Large intestine (tissue), 3 donors: ENCODE measurements at regions not wholly inside any gene's neighbourhood (a gene's known extent, or its start where the extent isn't known, plus 50 kb on each side); places are given as distances from the start of the nearest gene placed in this dataset.

Experiments
- DNase-seq, 2 donors: peaks; one replicate each; pipeline versions ENCODE4 v3.0.0 to v3.0.0-alpha.2; 2013
- H3K27ac ChIP-seq: one replicate; pipeline ENCODE4 v1.5.1; 2013; ENCODE audit warnings: low read length
- H3K27me3 ChIP-seq: 2 replicates; pipeline ENCODE4 v1.6.1; 2013; ENCODE audit warnings: low read length; ENCODE audit not compliant: control insufficient read depth, insufficient read depth
- H3K36me3 ChIP-seq: 2 replicates; pipeline ENCODE4 v1.6.1; 2013; ENCODE audit warnings: low read length; ENCODE audit not compliant: control insufficient read depth, insufficient read depth
- H3K4me1 ChIP-seq: one replicate; pipeline ENCODE4 v1.6.1; 2013; ENCODE audit warnings: low read length; ENCODE audit not compliant: control insufficient read depth, insufficient read depth
- H3K4me3 ChIP-seq: one replicate; pipeline ENCODE4 v1.5.1; 2013; ENCODE audit warnings: low read length
- H3K9me3 ChIP-seq: one replicate; pipeline ENCODE4 v1.6.1; 2013; ENCODE audit warnings: mild to moderate bottlenecking, low read depth, low read length, moderate library complexity; ENCODE audit not compliant: control insufficient read depth
- WGBS: methylation state at CpG from one replicate; pipeline ENCODE4 v1.1.5; 2013; ENCODE audit warnings: low lambda C conversion rate; ENCODE audit not compliant: insufficient coverage; 5-methylcytosine and 5-hydroxymethylcytosine counted together

- Histone ChIP-seq H3K36me3 (no peaks in the 10 kb centered on the region), H3K4me1 (no peaks in the 10 kb centered on the region), H3K4me3 (no peak overlapping the region), H3K27me3 (no peaks in the 10 kb centered on the region), H3K27ac (no peak overlapping the region), H3K9me3 (no peaks in the 10 kb centered on the region)
- DNase-seq = peak in 1 of 2 donors; percentile 2
- WGBS = 81% methylated on average over 3 of the region's 3 CpGs
These were observed 1107.1 kb upstream of the EYS start for GRCh38 chr6:66814156-66814555.

GRCh38 chr6:66808771-66809170, 1101.7 kb upstream of the EYS start:
- DNase-seq = no peak
- WGBS = no CpG with 5 or more reads among the region's 1 CpG
- H3K4me1 ChIP-seq = no peaks in the 10 kb centered on the region

GRCh38 chr6:66796987-66797386, 1090.0 kb upstream of the EYS start:
- Histone ChIP-seq H3K27me3 (no peaks in the 10 kb centered on the region), H3K4me3 (no peak overlapping the region), H3K36me3 (no peaks in the 10 kb centered on the region), H3K9me3 (no peaks in the 10 kb centered on the region), H3K4me1 (no peaks in the 10 kb centered on the region), H3K27ac (no peak overlapping the region)
- no peak for DNase-seq
- WGBS = no CpG with 5 or more reads among the region's 3 CpGs

More at GRCh38 chr6:66808771-66809170, 1101.7 kb upstream of the EYS start:
- Histone ChIP-seq H3K36me3 (no peaks in the 10 kb centered on the region), H3K9me3 (no peaks in the 10 kb centered on the region), H3K27me3 (no peaks in the 10 kb centered on the region), H3K4me3 (no peak overlapping the region), H3K27ac (no peak overlapping the region)

DNA sequence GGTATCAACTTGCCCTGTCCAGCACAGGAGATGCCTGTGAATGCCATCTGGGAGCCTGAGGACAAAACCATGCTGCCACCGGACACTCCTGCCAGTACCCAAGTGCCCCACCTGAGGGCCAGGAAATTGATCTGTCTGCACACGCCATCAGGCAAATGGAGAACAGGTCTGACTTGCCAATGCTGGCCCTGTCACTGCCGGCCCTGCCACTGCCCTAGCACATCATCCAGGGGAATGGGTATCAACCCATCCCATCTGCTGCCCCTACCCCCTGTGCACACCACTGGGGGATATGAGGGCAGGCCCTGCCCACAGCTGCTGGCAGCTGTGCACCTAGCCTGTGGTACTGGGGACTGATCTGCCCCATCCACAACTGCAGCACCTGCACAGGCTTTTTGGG, 1081.6 kb upstream of the EYS start:
- DNase-seq = no peak
- Histone ChIP-seq H3K27me3 (no peaks in the 10 kb centered on the region), H3K36me3 (no peaks in the 10 kb centered on the region), H3K9me3 (no peaks in the 10 kb centered on the region), H3K4me3 (no peak overlapping the region), H3K4me1 (no peaks in the 10 kb centered on the region), H3K27ac (no peak overlapping the region)
- no CpG with 5 or more reads among the region's 3 CpGs for WGBS

DNA sequence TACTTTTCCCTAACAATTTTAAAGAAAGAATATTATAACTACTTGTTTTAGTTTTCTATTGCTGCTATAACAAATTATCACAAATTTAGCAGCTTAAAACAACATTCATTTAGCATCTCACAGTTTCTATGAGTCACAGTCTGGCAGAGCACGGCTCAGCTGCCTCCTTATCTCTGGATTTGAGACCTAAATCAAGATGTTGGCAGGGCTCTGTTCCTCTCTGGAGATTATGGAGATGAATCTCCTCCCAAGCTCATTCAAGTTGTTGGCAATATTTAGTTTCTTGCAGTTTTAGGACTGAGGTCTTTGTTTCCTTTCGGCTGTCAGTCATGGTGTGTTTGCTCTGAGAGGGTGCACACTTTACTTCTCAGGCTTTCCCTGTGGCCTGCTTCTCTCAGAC, 1065.8 kb upstream of the EYS start:
- Histone ChIP-seq H3K4me1 (no peaks in the 10 kb centered on the region), H3K27ac (no peak overlapping the region), H3K4me3 (no peak overlapping the region), H3K27me3 (no peaks in the 10 kb centered on the region), H3K36me3 (no peaks in the 10 kb centered on the region), H3K9me3 (peaks cover 8% of the 10 kb centered on the region)
- no CpG with 5 or more reads among the region's 2 CpGs for whole genome bisulfite sequencing
- no peak for DNase-seq

DNA sequence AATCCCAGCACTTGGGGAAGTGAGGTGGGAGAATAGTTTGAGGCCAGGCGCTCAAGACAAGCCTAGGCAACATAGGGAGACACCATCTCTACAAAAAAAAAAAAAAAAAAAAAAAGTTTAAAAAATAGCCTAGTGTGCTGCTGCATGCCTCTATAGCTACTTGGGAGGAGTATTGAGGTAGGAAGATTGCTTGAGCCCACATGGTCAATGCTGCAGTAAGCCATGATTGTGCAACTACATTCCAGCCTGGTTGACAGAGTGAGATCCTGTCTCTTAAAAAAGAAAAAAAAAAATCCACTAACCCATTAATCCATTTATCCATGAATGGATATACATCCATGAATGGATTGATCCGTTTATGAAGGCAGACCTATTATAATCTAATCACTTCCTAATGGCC, 1064.6 kb upstream of the EYS start:
- Histone ChIP-seq H3K9me3 (peaks cover 6% of the 10 kb centered on the region), H3K36me3 (no peaks in the 10 kb centered on the region), H3K4me1 (no peaks in the 10 kb centered on the region), H3K27me3 (no peaks in the 10 kb centered on the region), H3K27ac (no peak overlapping the region), H3K4me3 (no peak overlapping the region)
- no CpG with 5 or more reads among the region's 2 CpGs for WGBS
- no peak for DNase-seq

DNA sequence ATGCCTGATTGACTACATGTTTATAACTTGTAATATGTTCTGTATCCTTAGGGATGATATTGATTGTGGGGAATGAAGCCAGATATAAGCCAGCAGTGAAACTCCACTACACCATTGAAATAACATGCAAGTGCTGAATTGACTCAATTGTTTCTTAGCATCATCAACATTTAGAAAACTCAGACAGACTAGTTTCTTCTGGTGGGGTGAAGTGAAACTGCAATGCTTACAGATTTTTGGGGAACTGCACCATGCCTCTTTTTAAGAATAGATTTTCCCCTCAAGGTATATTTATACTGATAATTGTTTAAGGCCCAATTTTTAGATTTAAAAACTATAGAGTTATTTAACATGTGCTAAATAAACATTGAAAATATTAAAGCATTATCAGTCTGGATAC, 1044.6 kb upstream of the EYS start:
- no peak for DNase-seq
- Histone ChIP-seq H3K27ac (no peak overlapping the region), H3K27me3 (no peaks in the 10 kb centered on the region), H3K9me3 (no peaks in the 10 kb centered on the region), H3K36me3 (no peaks in the 10 kb centered on the region), H3K4me3 (no peak overlapping the region), H3K4me1 (no peaks in the 10 kb centered on the region)

- no CpG with 5 or more reads among the region's 1 CpG for WGBS
- no peaks in the 10 kb centered on the region for H3K27me3 ChIP-seq
- H3K27ac ChIP-seq = no peak overlapping the region
- no peaks in the 10 kb centered on the region for H3K4me1 ChIP-seq
- H3K9me3 ChIP-seq = no peaks in the 10 kb centered on the region
- DNase-seq = no peak
- H3K36me3 ChIP-seq = no peaks in the 10 kb centered on the region
- H3K4me3 ChIP-seq = no peak overlapping the region
These were observed 1033.3 kb upstream of the EYS start for GRCh38 chr6:66740346-66740745.

- H3K9me3 ChIP-seq = no peaks in the 10 kb centered on the region
- H3K4me1 ChIP-seq = no peaks in the 10 kb centered on the region
- no peaks in the 10 kb centered on the region for H3K36me3 ChIP-seq
- no peak overlapping the region for H3K4me3 ChIP-seq
- DNase-seq = no peak
- 69% methylated on average over 3 of the region's 5 CpGs for WGBS
- H3K27ac ChIP-seq = no peak overlapping the region
- H3K27me3 ChIP-seq = no peaks in the 10 kb centered on the region
These were observed 1028.3 kb upstream of the EYS start for GRCh38 chr6:66735106-66735890.

DNA sequence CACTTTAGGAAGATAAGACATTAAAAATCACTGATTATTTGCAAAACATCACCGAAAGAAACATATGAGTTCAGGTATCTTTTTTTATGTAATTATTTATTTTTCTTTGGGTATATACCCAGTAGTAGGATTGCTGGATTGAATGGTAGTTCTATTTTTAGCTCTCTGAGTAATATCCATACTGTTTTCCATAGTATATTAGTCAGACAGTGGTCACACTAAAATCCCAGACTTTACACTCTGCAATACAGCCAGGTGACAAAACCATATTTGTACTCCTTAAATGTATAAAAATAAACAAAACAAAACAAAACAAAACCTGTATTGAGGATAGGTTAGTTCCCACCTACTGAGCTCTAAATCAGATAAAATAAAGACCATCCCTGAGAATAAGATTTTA, 1024.3 kb upstream of the EYS start:
- no peak overlapping the region for H3K4me3 ChIP-seq
- H3K27ac ChIP-seq = no peak overlapping the region
- H3K4me1 ChIP-seq = no peaks in the 10 kb centered on the region
- no peaks in the 10 kb centered on the region for H3K27me3 ChIP-seq
- H3K36me3 ChIP-seq = no peaks in the 10 kb centered on the region
- DNase-seq = no peak
- no peaks in the 10 kb centered on the region for H3K9me3 ChIP-seq
- no CpG with 5 or more reads among the region's 1 CpG for WGBS

DNA sequence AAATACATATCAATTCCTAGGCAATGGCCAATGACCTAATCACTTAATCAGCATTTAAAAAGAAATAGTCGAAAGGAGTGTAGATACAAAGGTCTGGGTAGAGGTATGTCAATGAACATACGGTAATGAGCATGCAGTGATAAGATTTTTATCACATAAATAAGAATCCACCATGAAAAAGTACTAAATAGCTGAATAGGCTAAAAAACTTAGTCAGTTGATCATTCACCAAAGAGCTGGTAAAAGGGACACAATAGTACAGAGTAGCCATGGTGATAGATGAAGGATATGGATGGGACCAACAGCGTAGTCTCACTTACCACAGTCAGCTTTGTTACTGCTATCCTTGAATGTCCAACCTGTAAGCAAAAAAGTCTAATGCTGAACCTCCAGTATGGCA, 1018.6 kb upstream of the EYS start:
- Histone ChIP-seq H3K27ac (no peak overlapping the region), H3K4me3 (no peak overlapping the region), H3K27me3 (no peaks in the 10 kb centered on the region), H3K36me3 (no peaks in the 10 kb centered on the region), H3K4me1 (no peaks in the 10 kb centered on the region), H3K9me3 (no peaks in the 10 kb centered on the region)
- WGBS = 80% methylated on average over 2 of the region's 3 CpGs
- DNase-seq = no peak
